RWPE1 (cell line): ENCODE measurements at regions not wholly inside any gene's neighbourhood (a gene's known extent, or its start where the extent isn't known, plus 50 kb on each side); places are given as distances from the start of the nearest gene placed in this dataset.
"Not testable (repeated sequence)": the region's sequence is repeated elsewhere in the genome, so short reads cannot be mapped to it uniquely, and the experiment has no call there.

Experiments used
- CTCF ChIA-PET: fragments of 350-600 bp; sonication (Branson Sonifier 250); formaldehyde crosslinking; extraction: SDS; loops from one replicate; lab custom pipeline; 2021; lab: Yijun Ruan, JAX
- POLR2A ChIA-PET: fragments of 400-600 bp; formaldehyde crosslinking; extraction: SDS; loops from one replicate; lab custom pipeline; 2020; ENCODE audit warnings: antibody characterized with exemption; ENCODE audit not compliant: low non-redundant PET; lab: Yijun Ruan, JAX
- DNase-seq: peaks from one replicate; pipeline ENCODE4 v3.0.0; 2012; ENCODE audit warnings: low spot score
- H3K27ac ChIP-seq: fragments of 450-650 bp; 2 replicates; pipeline ENCODE4 v1.5.1; 2017
- TF ChIP-seq, protein P1 (sequence below): fragments of 450-650 bp; conservative IDR thresholded peaks from 2 replicates; pipeline ENCODE4 v1.5.1; 2017; ENCODE audit warnings: low read depth, mild to moderate bottlenecking

DNA sequence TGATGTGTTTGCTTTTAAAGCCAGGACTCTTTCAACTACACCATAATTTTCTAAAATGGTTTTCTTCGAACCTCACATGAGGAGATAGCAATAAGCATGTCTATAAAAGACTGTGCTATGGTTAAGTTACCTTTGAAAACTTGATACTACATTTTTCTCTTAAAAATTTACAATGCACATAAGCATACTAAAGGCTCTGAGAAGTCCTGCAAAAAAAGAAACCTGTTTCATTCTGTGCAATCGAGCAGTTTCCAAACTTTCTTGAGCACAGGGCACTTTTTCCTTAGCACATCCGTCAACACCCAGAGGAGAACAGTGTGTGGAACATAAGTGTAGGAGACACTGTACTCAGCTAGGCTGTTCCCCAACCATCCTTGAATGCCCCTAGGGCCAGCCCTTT is 144.1 kb upstream of the ARHGAP20 start:
- H3K27ac ChIP-seq = no peak overlapping the region
- CTCF ChIA-PET = interaction anchor here (0.9 kb wide), 1 partner anchor 397 kb away, joined by 4 read pairs; no protein-coding TSS in a partner anchor
- TF ChIP-seq, protein P1, sequence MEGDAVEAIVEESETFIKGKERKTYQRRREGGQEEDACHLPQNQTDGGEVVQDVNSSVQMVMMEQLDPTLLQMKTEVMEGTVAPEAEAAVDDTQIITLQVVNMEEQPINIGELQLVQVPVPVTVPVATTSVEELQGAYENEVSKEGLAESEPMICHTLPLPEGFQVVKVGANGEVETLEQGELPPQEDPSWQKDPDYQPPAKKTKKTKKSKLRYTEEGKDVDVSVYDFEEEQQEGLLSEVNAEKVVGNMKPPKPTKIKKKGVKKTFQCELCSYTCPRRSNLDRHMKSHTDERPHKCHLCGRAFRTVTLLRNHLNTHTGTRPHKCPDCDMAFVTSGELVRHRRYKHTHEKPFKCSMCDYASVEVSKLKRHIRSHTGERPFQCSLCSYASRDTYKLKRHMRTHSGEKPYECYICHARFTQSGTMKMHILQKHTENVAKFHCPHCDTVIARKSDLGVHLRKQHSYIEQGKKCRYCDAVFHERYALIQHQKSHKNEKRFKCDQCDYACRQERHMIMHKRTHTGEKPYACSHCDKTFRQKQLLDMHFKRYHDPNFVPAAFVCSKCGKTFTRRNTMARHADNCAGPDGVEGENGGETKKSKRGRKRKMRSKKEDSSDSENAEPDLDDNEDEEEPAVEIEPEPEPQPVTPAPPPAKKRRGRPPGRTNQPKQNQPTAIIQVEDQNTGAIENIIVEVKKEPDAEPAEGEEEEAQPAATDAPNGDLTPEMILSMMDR = no peak
- POLR2A ChIA-PET = no interaction called here
- DNase-seq = no peak

DNA sequence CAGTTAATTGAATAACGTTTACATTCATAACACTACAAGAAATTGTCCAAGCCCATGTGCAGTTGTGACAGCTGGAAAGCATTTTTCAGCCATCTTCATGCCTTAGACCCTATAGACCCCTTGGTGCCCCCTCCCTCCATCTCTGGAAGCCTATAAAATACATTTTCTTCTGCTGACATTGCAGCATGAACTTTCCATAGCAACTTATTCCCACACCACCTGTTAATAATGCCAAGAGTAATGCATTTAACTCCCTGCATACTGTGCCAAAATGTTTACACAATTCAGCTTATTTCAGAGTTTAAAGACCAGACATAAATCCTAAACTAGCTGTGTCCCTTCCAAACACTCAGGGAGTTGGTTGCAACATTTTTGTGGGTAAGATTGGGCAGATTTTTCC is 143.0 kb upstream of the ARHGAP20 start:
- ChIA-PET CTCF (interaction anchor here (0.6 kb wide), 1 partner anchor 16 kb away, joined by 3 read pairs; no protein-coding TSS in a partner anchor), POLR2A (no interaction called here)
- TF ChIP-seq, protein P1 = no peak
- no peak overlapping the region for H3K27ac ChIP-seq
- no peak for DNase-seq

DNA sequence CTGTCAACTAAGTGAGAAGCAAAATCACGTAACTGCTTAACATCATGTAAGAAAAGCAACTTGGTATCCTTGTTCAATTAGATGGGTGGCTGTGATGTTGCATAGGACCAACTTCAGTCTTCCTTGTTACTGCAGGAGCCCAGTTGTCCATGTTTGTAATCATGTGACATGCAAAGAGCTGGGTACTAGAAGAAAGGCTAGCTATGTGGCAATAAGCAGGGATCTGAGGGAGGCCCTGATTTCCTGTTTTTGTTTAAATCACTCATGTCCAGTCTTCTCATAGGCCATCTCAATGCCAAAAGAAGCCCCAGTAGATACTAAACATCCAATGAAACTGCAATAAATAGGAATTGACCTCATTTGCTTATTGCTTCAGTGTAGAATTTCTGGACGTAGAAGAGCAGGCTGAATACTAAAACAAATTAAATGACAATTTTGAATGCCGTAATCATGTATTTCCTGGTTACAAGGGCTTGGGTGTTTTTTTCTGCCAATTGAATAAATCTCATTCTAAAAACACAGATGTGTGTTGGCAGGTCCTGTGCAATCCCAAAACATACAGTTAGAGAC is 140.8 kb upstream of the ARHGAP20 start:
- no peak for DNase-seq
- ChIA-PET CTCF (interaction anchor here (0.6 kb wide), 1 partner anchor 899 kb away, joined by 3 read pairs; no protein-coding TSS in a partner anchor), POLR2A (no interaction called here)
- no peak overlapping the region for H3K27ac ChIP-seq
- TF ChIP-seq, protein P1 = no peak

DNA sequence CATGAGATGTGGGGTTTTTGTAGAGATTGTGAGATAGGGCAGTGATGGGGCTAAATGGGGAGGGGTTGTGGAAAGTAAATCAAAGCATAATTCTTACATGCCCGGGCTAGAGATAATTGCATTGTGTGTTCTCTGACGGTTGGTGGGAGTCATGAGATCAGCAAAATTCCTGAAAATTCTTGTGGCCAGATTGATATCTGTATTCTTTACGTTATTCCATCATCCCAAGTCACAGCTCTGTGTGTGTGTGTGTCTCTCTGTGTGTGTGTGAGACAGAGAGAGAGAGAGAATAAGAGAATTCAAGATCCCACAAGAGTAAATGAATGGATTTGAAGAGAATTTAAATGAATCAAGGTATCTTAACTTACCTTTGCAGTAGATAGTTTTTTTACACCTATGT is 138.6 kb upstream of the ARHGAP20 start:
- no peak overlapping the region for H3K27ac ChIP-seq
- ChIA-PET CTCF (no interaction called here), POLR2A (no interaction called here)
- TF ChIP-seq, protein P1 = no peak
- no peak for DNase-seq

DNA sequence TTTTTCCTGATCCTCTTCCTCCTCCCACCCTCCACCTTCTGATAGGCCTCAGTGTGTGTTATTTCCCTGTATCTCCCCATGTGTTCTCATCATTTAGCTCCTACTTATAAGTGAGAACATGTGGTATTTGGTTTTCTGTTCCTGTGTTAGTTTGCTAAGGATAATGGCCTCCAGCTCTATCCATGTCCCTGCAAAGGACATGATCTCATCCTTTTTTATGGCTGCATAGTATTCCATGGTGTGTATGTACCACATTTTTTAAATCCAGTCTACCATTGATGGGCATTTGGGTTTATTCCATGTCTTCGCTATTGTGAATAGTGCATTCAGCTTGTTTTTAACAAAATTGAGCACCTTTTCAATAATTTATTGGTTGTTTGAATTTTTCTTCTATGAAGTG is 130.8 kb upstream of the ARHGAP20 start:
- CTCF ChIA-PET = not testable (repeated sequence)

DNA sequence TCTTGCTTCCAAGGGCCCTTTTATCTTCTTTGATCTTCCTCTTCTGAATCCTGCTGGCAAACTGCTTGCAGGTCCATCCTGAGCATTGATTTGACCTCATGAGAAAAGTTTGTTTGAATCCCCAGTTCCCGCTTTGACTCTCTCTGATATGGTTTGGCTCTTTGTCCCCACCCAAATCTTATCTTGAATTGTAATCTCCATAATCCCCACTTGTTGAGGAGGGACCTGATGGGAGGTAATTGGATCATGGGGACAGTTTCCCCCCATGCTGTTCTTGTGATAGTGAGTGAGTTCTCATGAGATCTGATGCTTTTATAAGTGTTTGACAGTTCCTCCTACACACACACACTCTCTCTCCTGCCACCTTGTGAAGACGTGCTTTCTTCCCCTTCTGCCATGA is 126.6 kb upstream of the ARHGAP20 start:
- TF ChIP-seq, protein P1 = no peak
- DNase-seq = no peak
- ChIA-PET CTCF (no interaction called here), POLR2A (no interaction called here)
- no peak overlapping the region for H3K27ac ChIP-seq

More for the DNA sequence above, 130.8 kb upstream of the ARHGAP20 start:
- DNase-seq, POLR2A ChIA-PET, H3K27ac ChIP-seq: not testable (repeated sequence)

DNA sequence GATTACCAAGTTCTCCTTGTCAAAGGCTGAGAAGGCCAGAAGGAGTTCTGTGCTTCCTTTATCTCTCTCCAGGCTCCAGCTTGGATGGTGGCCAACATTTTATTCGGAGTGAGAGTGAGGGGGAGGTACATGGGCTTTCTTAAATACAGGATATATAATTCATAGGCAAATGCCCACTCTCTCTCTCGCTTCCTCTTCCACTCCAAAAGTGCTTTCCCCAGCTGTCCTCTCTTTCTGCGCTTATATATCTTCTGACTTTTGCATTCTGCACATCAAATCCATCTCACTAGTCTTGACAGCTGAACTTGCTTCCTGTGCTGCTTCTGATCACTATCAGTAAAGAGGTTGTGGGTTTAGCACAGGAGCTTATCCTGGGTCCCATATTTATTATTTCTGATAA is 125.4 kb upstream of the ARHGAP20 start:
- no peak for DNase-seq
- no peak overlapping the region for H3K27ac ChIP-seq
- POLR2A ChIA-PET = no interaction called here
- CTCF ChIA-PET = no interaction called here
- TF ChIP-seq, protein P1 = no peak
